ENCODE measurements at regions not wholly inside any gene's neighbourhood (a gene's known extent, or its start where the extent isn't known, plus 50 kb on each side); places are given as distances from the start of the nearest gene placed in this dataset.

DNA sequence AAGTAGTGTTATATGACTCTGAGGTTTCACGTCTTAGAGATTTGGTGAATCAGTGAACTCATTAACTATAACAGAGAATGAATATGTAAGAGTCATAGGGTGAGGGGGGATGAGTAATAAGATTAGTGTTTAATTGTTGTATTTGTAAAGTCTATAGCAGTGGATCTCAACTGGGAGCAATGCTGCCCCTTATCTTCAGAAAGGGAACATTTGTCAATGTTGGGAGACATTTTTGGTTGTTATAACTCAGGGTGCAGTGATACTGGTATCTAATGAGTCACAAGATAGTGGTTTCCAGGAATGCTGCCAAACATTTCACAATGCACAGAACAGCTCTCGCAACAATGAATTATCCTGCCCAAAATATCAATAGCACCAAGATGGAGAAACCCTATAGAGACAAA, 1193.7 kb downstream of the GALC start:
- DNase-seq (ENCODE audit: low spot score) = peak; percentile 86
- TF ChIP-seq EZH2 (IDR thresholded peaks at IDR 0.05; ENCODE audit: borderline replicate concordance, low read depth, low read length, poor library complexity, severe bottlenecking) = no peak
- TF ChIP-seq, protein P1, sequence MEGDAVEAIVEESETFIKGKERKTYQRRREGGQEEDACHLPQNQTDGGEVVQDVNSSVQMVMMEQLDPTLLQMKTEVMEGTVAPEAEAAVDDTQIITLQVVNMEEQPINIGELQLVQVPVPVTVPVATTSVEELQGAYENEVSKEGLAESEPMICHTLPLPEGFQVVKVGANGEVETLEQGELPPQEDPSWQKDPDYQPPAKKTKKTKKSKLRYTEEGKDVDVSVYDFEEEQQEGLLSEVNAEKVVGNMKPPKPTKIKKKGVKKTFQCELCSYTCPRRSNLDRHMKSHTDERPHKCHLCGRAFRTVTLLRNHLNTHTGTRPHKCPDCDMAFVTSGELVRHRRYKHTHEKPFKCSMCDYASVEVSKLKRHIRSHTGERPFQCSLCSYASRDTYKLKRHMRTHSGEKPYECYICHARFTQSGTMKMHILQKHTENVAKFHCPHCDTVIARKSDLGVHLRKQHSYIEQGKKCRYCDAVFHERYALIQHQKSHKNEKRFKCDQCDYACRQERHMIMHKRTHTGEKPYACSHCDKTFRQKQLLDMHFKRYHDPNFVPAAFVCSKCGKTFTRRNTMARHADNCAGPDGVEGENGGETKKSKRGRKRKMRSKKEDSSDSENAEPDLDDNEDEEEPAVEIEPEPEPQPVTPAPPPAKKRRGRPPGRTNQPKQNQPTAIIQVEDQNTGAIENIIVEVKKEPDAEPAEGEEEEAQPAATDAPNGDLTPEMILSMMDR (conservative IDR thresholded peaks at IDR 0.05; ENCODE audit: low read depth, low read length) = no peak
- peaks cover 20% of the 10 kb centered on the region for H3K4me1 ChIP-seq (ENCODE audit: insufficient read depth, low read length, poor library complexity, severe bottlenecking)
- H3K36me3 ChIP-seq (ENCODE audit: insufficient read depth, low read length, poor library complexity, severe bottlenecking) = no peaks in the 10 kb centered on the region
- H3K4me3 ChIP-seq (ENCODE audit: low read depth, low read length, poor library complexity, severe bottlenecking) = no peak overlapping the region
- intact Hi-C loops (cut with micrococcal nuclease; ENCODE audit: unreplicated experiment) = no loop called here
- H3K27ac ChIP-seq (ENCODE audit: low read depth, low read length, poor library complexity, severe bottlenecking) = no peak overlapping the region
- ChIA-PET CTCF (no interaction called here), POLR2A (ENCODE audit: low non-redundant PET) (no interaction called here)
- BruUV-seq (replicated peaks) = no TSS peak
- H3K9me3 ChIP-seq (ENCODE audit: low read depth, low read length, poor library complexity, severe bottlenecking) = no peaks in the 10 kb centered on the region
- no peaks in the 10 kb centered on the region for H3K27me3 ChIP-seq (replicated peaks; ENCODE audit: insufficient read depth, low read depth, low read length, poor library complexity)

DNA sequence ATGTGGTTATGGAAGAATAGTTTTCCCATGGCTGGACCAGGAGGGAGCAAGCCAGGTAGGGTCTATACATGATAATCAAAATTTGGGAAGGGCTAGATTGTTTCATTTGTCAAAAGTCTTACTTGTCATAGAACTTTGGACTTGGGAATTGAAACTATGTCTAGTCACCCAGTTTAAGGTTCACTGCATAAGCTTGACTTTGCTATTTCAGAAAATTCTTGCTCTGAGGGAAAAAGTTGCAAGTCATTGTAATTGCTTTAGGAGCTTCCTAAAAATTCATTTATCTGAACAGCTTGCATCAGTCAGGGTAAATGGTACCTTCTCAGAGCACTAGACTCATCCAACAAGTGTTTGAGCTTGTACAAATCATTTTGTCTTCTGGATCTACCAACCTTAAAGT, 1194.7 kb downstream of the GALC start:
- no peak for DNase-seq (ENCODE audit: low spot score)
- Histone ChIP-seq H3K27me3 (replicated peaks; ENCODE audit: insufficient read depth, low read depth, low read length, poor library complexity) (no peaks in the 10 kb centered on the region), H3K4me1 (ENCODE audit: insufficient read depth, low read length, poor library complexity, severe bottlenecking) (peaks cover 16% of the 10 kb centered on the region), H3K36me3 (ENCODE audit: insufficient read depth, low read length, poor library complexity, severe bottlenecking) (no peaks in the 10 kb centered on the region), H3K4me3 (ENCODE audit: low read depth, low read length, poor library complexity, severe bottlenecking) (no peak overlapping the region), H3K27ac (ENCODE audit: low read depth, low read length, poor library complexity, severe bottlenecking) (no peak overlapping the region), H3K9me3 (ENCODE audit: low read depth, low read length, poor library complexity, severe bottlenecking) (no peaks in the 10 kb centered on the region)
- POLR2A ChIA-PET (ENCODE audit: low non-redundant PET) = no interaction called here
- intact Hi-C loops (cut with micrococcal nuclease; ENCODE audit: unreplicated experiment) = no loop called here
- no TSS peak for BruUV-seq (replicated peaks)
- CTCF ChIA-PET = no interaction called here
- no peak for TF ChIP-seq EZH2 (IDR thresholded peaks at IDR 0.05; ENCODE audit: borderline replicate concordance, low read depth, low read length, poor library complexity, severe bottlenecking)
- TF ChIP-seq, protein P1 (conservative IDR thresholded peaks at IDR 0.05; ENCODE audit: low read depth, low read length) = no peak

DNA sequence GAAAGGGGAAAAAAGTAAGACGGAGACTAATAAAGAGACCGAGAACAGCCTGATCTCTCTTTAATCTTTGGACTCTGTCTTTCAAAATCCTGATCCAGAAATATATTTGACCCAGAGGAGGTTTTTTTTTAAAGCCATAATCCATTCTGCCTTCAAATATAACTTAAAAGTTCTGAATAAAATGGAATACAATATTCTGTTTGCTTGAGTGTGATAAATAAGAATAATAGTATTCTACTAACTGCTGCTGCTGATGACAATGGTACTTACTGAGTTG, 1196.0 kb downstream of the GALC start:
- Histone ChIP-seq H3K36me3 (ENCODE audit: insufficient read depth, low read length, poor library complexity, severe bottlenecking) (no peaks in the 10 kb centered on the region), H3K27me3 (replicated peaks; ENCODE audit: insufficient read depth, low read depth, low read length, poor library complexity) (no peaks in the 10 kb centered on the region), H3K4me3 (ENCODE audit: low read depth, low read length, poor library complexity, severe bottlenecking) (no peak overlapping the region), H3K27ac (ENCODE audit: low read depth, low read length, poor library complexity, severe bottlenecking) (no peak overlapping the region), H3K9me3 (ENCODE audit: low read depth, low read length, poor library complexity, severe bottlenecking) (no peaks in the 10 kb centered on the region), H3K4me1 (ENCODE audit: insufficient read depth, low read length, poor library complexity, severe bottlenecking) (peaks cover 16% of the 10 kb centered on the region)
- TF ChIP-seq, protein P1 (conservative IDR thresholded peaks at IDR 0.05; ENCODE audit: low read depth, low read length) = no peak
- TF ChIP-seq EZH2 (IDR thresholded peaks at IDR 0.05; ENCODE audit: borderline replicate concordance, low read depth, low read length, poor library complexity, severe bottlenecking) = no peak
- ChIA-PET CTCF (no interaction called here), POLR2A (ENCODE audit: low non-redundant PET) (no interaction called here)
- no TSS peak for BruUV-seq (replicated peaks)
- intact Hi-C loops (cut with micrococcal nuclease; ENCODE audit: unreplicated experiment) = no loop called here
- no peak for DNase-seq (ENCODE audit: low spot score)
